COLO668 (cell line): ENCODE measurements at regions not wholly inside any gene's neighbourhood (a gene's known extent, or its start where the extent isn't known, plus 50 kb on each side); places are given as distances from the start of the nearest gene placed in this dataset.
A peak's percentile ranks its signal among the peaks of the same experiment; 100 is the strongest.

Experiments
- DNase-seq: peaks from one replicate; lab custom pipeline; 2025; ENCODE audit not compliant: unreplicated experiment; lab: John Stamatoyannopoulos, UW

DNA sequence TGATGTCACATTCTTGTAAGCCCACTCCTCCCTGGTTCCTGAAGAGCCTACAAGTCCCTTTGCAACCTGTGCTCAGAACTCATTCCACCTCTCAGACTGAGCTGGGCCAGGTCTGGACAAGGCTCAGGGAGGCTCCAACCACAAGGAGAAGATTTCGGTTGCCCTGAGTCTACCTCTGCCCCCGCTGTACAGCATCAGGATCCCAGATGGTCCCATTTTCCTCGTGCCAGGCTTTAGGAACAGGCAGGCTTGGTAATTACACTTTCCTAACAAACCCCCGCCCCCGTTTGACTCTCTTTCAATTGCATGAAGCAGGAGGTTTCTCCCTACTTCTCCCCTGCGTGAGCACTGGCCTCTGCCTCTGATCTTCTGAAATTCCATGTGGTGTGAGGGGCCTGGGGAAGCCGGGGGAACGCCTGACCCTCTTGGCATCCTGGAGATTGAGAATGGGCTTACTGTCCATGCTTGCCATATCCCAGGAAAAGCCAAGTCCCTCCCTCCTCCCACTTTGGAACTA lies 86.9 kb upstream of the CTNNA1 start:
- DNase-seq, result no peak

- no peak for DNase-seq
Measured at GRCh38 chr5:138665261-138665660, 88.0 kb upstream of the CTNNA1 start.

GRCh38 chr5:138664276-138664943 lies 88.8 kb upstream of the CTNNA1 start:
- DNase-seq, result no peak

DNA sequence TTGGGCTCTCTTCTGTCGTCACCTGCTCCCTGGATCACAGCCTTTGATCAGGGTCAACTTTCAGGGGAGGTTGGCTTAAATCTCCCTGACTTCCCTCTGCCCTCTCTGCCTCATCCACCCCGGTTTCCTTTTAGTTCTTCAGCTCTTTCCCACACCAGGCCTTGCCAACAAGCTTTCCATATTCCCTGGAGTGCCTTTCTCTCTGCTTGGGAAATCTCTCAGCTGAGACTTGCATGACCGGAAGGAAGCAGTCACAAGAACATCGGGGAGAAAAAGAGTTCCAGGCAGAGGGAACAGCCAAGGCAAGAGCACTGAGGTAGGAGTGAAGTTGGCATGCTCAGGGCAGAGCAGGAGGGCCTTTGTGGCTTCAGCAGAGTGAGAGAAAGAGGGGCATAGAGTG lies 88.4 kb upstream of the HSPA9 start:
- no peak for DNase-seq

DNA sequence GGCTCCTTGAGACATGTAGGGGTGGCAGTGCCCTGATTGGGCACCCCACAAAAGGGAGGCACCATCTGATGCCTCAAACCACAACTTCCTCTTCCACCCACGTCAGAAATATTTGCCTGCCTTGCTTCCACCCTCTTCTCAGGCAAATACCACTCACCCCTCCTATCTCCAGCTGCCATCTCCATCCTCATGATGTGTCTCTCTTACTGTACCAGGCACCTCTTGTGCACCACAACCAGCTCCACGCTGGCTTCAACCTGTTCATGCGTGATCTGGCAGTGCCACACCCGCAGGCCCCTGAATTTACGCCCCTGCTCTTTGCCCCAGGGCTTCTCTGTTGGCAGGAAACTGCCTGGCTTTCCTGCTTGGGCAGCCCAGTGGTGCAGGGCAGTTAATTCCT lies 87.8 kb upstream of the HSPA9 start:
- peak; percentile 7 for DNase-seq

DNA sequence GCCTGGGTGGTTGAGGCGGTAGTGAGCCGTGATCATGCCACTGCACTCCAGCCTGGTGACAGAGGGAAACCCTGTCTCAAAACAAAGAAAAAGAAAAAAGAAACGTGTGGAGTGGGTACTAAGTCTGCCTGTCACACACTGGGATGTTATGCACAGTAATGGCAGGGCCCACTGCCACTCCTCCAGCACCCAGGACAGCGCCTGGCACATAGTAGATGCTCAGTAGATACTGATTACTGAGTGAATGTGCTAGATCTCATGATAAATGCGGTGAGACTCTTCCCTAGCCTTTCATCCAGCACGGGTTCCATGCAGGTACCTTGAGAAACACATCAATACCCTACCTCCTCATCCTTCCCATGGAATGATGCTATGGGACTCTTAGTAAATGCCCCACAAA lies 87.4 kb upstream of the HSPA9 start:
- DNase-seq, result no peak

DNA sequence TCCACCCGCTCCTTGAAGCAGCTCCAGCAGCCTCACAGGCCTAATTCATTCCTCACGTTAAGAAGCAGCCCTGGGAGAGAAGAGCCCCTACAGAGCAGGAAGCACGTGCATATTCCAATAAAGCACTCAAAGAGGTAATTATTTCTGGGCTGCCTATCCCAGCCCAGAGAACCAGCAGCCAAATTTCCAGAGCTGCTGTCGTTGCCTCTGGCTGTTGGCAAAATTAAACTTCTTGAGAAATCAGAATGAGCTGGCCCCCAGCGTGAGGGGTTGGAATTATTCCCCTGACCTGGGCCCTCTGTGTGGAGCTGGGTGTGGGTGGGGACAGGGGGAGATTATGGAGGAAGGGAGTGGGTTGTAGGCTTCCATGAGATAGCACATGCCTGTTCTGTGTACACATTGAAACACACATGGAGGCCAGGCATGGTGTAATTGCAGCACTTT lies 86.8 kb upstream of the HSPA9 start:
- no peak for DNase-seq

DNA sequence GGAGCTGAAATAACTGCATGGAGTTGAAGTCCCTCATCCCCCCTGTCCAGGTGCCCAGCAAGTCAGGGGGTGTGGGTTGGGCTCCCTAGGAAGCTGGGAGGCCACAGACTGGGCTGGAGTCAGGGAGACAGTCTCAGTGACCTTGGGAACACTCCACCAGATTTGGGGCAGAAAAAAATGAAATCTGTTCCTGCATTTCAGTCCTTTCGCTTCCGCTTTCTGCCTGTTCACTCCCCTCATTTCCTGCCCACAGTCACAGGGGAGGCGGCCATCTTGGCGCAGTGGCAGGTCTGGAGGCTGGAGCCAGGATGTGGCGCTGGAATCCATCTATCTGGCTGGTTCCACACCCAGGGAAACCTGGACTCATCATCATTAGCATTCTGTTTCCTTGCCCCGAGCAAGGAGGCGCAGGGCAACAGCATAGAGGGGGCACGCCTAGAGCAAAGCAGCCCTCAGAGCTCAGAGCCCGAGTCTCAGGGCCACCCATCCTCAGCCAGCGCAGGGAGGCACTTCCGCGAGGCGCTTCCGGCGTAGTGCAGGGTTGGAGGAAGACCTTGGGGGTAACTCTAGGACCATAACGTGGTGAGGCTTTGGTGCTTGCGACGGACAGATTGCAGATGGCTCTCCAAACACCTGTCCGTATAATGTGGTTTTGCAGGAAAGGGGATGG lies 86.2 kb upstream of the HSPA9 start:
- no peak for DNase-seq

- DNase-seq, result no peak
Measured at GRCh38 chr5:138660051-138660572, 84.9 kb upstream of the HSPA9 start.

- DNase-seq, result no peak
Measured at GRCh38 chr5:138659561-138659960, 84.4 kb upstream of the HSPA9 start.

- DNase-seq, result no peak
Measured at GRCh38 chr5:138659121-138659520, 83.9 kb upstream of the HSPA9 start.

DNA sequence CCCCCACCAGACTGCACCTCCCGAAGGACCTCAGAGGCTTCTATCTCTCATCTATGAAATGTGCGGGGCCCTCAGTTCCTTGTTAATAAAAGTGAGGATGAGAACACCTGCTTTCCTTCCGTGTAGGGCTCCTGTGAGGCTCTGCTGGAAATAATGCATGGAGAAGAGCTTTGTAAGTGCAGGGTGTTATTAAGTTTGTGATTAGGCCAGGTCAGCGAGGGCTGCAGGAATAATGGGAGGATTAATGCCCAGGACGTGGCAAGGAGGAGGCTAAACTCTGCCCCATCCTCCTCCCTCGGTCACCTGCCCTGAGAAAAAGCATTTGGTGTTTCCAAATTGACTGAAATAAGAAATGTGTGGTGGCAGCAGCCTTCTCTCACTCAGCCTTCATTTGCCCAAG lies 83.5 kb upstream of the HSPA9 start:
- no peak for DNase-seq

GRCh38 chr5:138657360-138657759 lies 82.2 kb upstream of the HSPA9 start:
- DNase-seq, result no peak

DNA sequence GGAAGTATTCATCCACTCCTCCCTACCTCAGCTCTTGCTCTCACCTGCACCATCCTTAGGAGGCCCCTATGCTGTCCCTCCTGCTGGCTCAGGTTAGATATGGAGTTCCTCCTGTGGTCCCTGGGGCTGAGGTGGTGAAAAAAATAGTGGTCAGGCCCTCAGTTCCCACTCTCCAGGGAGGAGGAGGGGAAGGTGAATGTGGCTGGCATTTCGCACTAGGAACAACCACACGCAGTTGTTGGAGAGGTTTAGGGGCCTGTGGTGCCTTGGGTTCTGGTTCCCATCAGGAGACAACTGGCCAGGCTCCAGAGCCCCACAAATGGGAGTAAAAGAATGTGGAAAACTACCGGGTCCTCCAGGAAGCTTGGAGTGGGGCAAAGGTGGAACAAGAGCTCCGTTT lies 81.7 kb upstream of the HSPA9 start:
- no peak for DNase-seq

DNA sequence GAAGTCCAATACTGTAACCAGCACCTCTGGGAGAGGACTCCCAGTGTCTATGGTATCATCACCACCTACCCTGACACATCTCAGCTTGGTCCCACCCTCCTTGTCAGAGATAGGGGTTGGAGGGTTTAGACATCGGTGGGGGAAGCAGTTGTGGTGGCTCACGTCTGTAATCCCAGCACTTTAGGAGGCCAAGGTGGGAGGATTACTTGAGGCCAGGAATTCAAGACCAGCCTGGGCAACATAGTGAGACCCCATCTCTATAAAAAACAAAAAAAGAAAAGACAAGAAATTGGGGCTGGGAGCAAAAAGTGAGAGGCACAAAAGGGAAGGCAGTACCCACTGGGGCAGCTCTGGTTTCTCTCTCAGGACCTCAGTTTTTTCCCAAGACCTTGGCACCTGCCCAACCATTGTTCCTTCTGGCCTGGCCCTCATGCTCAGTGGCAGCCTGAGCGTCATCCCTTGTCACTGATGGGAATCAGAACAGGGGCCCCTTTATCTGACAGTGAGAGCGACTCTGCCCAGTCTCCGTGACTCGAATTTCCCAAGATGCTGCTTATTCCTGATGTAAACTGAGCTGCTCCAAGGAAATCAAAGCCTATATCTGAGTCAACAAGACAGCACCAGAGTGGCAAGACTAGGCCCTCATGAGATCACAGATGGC lies 80.5 kb upstream of the HSPA9 start:
- no peak for DNase-seq

DNA sequence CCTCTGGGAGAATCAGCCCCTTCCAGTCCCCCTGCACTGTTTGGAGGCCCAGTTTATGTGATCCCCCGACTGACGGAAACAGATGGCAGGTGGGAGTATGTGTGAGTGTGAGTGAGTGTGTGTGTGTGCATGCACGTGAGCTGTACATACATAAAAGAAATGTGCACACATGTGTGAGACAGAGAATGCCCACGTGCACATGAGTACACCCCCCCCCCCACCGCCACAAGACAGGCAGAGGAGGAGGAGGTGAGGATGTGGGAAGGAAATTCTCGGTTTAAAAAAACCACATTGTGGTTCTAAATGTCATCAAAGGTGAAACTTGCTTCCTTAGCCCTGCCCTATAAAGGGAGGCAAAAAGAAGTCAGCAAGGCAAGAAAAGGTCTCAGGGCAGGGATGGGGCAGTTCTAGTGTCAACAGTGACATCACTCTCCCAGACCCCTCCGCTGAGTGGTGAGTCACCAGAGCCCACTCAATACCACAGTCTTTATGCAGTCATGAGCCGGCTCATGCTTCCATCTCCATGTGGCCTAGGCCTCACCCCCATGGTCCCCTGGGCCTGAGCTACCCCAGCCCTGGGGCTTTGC lies 79.2 kb upstream of the HSPA9 start:
- DNase-seq, result no peak

DNA sequence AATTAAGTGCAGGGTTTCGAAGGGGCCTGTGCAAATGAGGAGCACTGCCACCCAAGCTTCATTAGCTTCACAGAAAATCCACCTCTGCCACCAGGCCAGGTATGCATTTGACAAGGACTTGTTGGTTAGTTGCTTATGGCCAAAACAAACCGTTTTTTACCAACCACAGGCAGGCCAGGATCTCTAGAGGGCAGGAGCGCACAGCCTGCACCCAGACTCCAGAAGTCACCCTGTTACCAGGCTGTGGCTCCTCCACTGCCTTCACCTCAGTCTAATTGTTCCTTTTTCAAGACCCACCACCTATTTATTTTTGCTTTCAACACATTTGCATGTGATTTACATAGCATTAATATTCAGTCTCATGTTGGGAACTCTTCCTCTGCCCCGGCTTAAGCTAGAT lies 78.3 kb upstream of the HSPA9 start:
- DNase-seq, result peak; percentile 6

DNA sequence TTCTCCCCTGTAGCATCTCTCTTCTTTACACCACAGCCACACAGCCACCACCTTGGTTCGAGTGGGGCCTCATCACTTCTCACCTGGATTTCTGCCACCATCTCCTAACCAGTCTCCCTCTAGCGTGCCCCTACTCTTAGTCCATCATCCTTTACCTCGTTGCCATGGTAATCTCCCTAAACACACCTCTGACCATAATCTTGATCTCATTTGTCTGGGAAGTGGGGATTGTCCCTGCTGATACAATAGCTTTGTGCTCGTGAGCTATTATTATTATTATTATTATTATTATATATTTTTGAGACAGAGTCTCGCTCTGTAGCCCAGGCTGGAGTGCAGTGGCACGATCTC lies 76.5 kb upstream of the HSPA9 start:
- DNase-seq, result no peak

DNA sequence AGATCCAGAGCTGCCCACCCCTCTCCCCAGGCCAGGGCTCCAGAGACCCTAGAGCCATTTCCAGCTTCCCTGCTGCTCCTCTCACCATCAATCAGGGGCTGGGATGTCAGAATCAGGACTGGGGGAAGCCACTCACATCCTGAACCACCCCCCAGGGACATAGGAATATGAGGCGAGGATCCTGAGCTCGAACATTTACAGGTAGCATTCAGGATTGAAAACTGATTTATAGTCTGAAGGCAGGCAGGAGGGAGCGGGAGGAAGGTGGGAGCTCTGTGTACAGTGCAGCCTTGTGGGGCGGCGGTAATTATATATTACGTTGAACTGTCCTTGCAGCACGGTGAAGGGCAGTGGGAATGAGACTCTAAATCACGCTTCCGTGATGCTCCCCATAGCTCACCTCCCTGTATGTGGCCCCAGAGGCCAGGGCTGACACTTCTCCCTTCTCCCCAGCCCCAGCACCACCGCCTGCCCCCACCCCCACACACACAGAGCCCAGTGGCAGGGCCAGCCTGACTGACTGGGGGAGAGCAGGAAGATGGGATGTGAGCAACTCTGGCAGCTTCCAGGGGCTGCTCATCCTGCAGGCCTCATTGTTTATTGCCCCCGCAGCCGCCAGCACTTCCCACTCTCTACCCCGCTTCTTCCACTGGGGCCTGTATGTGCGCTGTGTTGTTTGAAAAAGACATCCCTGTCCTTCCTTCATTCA lies 76.0 kb upstream of the HSPA9 start:
- DNase-seq, result no peak

GRCh38 chr5:138650196-138650595 lies 75.0 kb upstream of the HSPA9 start:
- DNase-seq, result no peak

GRCh38 chr5:138649775-138650174 lies 74.6 kb upstream of the HSPA9 start:
- no peak for DNase-seq
